ENCODE measurements at regions not wholly inside any gene's neighbourhood (a gene's known extent, or its start where the extent isn't known, plus 50 kb on each side); places are given as distances from the start of the nearest gene placed in this dataset.

DNA sequence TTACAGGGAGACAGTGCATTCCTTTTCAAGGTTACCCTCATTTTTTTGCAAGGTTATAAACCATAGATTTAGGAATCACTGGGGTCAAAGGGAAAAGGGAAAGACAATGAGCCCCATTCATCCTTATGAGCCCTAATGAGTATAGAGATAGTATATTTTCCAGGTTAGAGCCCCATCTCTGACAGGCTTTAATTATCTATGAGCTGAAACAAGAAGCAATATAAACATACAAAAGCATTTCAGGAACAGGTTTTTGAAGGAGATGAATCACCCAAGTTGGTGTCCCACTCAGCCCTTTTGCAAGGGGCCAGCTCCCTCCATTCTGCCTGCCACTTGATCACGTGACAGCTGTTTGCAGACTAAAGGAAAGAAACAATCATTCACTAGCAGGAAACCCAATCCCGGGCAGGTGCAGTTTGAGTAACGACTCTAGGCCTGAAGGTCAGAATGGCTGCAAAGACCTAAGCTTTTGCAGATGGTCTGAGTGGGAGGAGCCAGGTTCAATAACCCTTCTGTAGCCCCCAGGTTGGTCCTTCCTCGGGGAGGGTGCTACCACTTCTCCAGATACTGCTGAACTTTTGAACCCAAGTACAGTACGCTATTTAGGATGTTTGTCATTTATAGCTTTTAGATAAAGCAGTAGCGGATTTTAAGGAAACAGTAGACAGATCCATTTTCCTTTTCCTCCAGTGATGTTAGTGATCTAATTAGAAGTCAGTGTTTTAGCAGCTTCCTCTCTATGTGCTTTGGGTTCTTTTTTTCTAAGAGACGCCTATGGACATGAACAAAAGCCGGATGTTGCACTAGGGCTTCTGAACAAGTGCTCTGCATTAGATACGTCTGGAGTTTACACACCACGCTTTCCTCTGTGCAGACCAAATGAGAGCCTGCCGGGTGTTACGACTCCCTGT lies 253.2 kb downstream of the SOX4 start:
- no peak for TF ChIP-seq CTCF (IDR thresholded peaks at IDR 0.05)
- TF ChIP-seq POLR2A (IDR thresholded peaks at IDR 0.05), result no peak
